Tibial artery (tissue), 4 donors: ENCODE measurements at regions not wholly inside any gene's neighbourhood (a gene's known extent, or its start where the extent isn't known, plus 50 kb on each side); places are given as distances from the start of the nearest gene placed in this dataset.

Experiments
- DNase-seq, 2 donors: peaks; one replicate each; pipeline ENCODE4 v3.0.0-alpha.2; 2019
- H3K27ac ChIP-seq, 2 donors: fragments of 200-600 bp; sonication (generic) in 1 of 2; 1 replicate in 1 of 2; 2 replicates in 1 of 2; pipeline ENCODE4 v1.5.1; 2018 to 2019; ENCODE audit warnings: mild to moderate bottlenecking in 1 of 2
- H3K27me3 ChIP-seq, 2 donors: fragments of 200-600 bp; sonication (generic) in 1 of 2; one replicate each; pipeline versions ENCODE4 v1.5.1 to v1.6.0; 2016 to 2019
- H3K36me3 ChIP-seq, 3 donors: fragments of 200-600 bp; sonication (generic) in 2 of 3; one replicate each; pipeline ENCODE4 v1.5.1; 2016 to 2019; ENCODE audit warnings: mild to moderate bottlenecking in 2 of 3
- H3K4me1 ChIP-seq, 4 donors: fragments of 200-600 bp; sonication (generic) in 2 of 4; 1 replicate in 3 of 4; 2 replicates in 1 of 4; pipeline ENCODE4 v1.5.1; 2016 to 2019
- H3K4me3 ChIP-seq, 2 donors: fragments of 200-600 bp; sonication (generic) in 1 of 2; 1 replicate in 1 of 2; 2 replicates in 1 of 2; pipeline ENCODE4 v1.5.1; 2018 to 2019; ENCODE audit warnings: mild to moderate bottlenecking in 2 of 2
- H3K9me3 ChIP-seq, 3 donors: fragments of 200-600 bp; sonication (generic) in 1 of 3; one replicate each; pipeline ENCODE4 v1.5.1; 2016 to 2019
- intact Hi-C: fragments of 100-400 bp; cut with DNase I; formaldehyde crosslinking; loops from one replicate; pipeline ENCODE4 v1.15.0; 2023; ENCODE audit warnings: low total_unique reads
- TF ChIP-seq, protein P1 (sequence below), 2 experiments: fragments of 200-600 bp in 1 of 2; fragments of 450-650 bp in 1 of 2; IDR thresholded peaks; one replicate each; pipeline ENCODE4 v1.5.1; 2017 to 2019; ENCODE audit warnings: antibody characterized with exemption in 2 of 2, mild to moderate bottlenecking in 1 of 2, moderate library complexity in 1 of 2

DNA sequence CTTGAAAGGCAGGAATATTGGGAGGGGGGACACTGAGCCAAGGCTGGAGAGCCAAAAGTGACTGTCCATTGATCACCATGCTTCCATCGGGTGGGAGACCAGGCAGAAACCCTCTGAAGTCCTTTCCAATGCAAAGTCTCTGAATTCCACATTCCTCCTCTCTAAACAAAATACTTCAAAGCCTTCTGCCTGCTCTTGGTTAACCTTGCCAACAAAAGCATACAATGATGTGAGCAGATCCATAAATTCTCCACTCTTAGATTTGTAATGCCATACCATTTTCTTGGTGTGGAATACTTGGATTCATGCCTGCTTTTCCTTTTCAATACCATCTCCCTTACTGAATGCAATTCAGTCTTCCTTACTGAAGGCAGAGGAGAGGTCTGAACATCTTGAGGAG, 74.1 kb upstream of the FAM9B start:
- no peaks in the 10 kb centered on the region for H3K27me3 ChIP-seq

DNA sequence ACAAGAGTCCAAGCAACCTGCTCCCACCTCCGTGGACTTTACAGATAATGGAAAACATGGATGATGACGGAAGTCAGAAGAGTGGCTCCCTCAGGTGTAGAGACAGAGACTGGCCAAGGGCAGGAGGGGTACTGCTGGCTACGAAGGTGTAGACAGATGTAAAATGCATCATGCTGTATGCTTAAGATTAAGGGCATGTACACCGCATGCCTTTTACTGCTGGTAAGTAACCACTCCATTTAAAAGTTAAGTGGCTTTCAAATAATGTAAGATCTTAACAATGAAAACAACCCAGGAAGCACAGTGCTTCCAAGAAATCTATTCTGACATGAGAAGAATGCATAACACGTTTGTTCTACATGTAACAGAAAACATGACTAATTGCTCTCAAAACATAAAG, 76.9 kb upstream of the FAM9B start:
- no peaks in the 10 kb centered on the region for H3K27me3 ChIP-seq
- intact Hi-C loops = no loop called here
- DNase-seq = no peak
- no peaks in the 10 kb centered on the region for H3K9me3 ChIP-seq
- no peak overlapping the region for H3K4me3 ChIP-seq
- TF ChIP-seq, protein P1, sequence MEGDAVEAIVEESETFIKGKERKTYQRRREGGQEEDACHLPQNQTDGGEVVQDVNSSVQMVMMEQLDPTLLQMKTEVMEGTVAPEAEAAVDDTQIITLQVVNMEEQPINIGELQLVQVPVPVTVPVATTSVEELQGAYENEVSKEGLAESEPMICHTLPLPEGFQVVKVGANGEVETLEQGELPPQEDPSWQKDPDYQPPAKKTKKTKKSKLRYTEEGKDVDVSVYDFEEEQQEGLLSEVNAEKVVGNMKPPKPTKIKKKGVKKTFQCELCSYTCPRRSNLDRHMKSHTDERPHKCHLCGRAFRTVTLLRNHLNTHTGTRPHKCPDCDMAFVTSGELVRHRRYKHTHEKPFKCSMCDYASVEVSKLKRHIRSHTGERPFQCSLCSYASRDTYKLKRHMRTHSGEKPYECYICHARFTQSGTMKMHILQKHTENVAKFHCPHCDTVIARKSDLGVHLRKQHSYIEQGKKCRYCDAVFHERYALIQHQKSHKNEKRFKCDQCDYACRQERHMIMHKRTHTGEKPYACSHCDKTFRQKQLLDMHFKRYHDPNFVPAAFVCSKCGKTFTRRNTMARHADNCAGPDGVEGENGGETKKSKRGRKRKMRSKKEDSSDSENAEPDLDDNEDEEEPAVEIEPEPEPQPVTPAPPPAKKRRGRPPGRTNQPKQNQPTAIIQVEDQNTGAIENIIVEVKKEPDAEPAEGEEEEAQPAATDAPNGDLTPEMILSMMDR (IDR thresholded peaks at IDR 0.05) = no peak
- H3K36me3 ChIP-seq = no peaks in the 10 kb centered on the region
- no peak overlapping the region for H3K27ac ChIP-seq
- peaks cover 0 to 17% (median 2%) of the 10 kb centered on the region in 4 donors for H3K4me1 ChIP-seq

More for the DNA sequence above, 74.1 kb upstream of the FAM9B start:
- Histone ChIP-seq H3K4me3 (no peak overlapping the region), H3K4me1 (peaks cover 0 to 29% (median 3%) of the 10 kb centered on the region in 4 donors), H3K9me3 (no peaks in the 10 kb centered on the region), H3K36me3 (no peaks in the 10 kb centered on the region), H3K27ac (no peak overlapping the region)
- TF ChIP-seq, protein P1 (IDR thresholded peaks at IDR 0.05) = no peak
- intact Hi-C loops = no loop called here
- DNase-seq = no peak

DNA sequence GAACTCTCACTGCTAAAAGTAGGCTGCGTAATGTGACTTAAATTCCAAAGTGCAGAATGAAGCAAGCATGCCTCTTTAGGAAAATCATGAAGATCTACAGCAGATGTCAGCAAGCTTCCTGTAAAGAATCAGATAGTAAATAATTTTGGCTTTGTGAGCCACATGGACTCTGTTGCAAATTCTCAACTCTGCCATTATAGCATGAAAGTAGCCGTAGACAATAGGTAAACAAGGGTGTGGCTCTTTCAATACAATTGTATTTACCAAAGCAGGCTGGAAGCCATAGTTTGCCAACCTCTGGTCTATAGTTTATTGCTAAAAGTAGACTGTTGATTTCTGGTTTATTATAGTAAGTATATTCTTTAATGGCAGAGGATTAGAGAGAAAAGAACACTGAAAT, 80.3 kb upstream of the FAM9B start:
- H3K36me3 ChIP-seq = no peaks in the 10 kb centered on the region
- H3K27me3 ChIP-seq = no peaks in the 10 kb centered on the region
- no peaks in the 10 kb centered on the region for H3K4me1 ChIP-seq
- no peak for DNase-seq
- TF ChIP-seq, protein P1 (IDR thresholded peaks at IDR 0.05) = no peak
- no peak overlapping the region for H3K27ac ChIP-seq
- no peak overlapping the region for H3K4me3 ChIP-seq
- no peaks in the 10 kb centered on the region for H3K9me3 ChIP-seq
- intact Hi-C loops = no loop called here

- Histone ChIP-seq H3K36me3 (no peaks in the 10 kb centered on the region), H3K27ac (no peak overlapping the region), H3K27me3 (no peaks in the 10 kb centered on the region), H3K9me3 (no peaks in the 10 kb centered on the region), H3K4me1 (no peaks in the 10 kb centered on the region), H3K4me3 (no peak overlapping the region)
- intact Hi-C loops = no loop called here
- TF ChIP-seq, protein P1 (IDR thresholded peaks at IDR 0.05) = no peak
- DNase-seq = no peak
Observed at GRCh38 chrX:9117851-9118250, 83.9 kb upstream of the FAM9B start.

GRCh38 chrX:9122519-9123245, 88.8 kb upstream of the FAM9B start:
- no peak overlapping the region for H3K4me3 ChIP-seq
- TF ChIP-seq, protein P1 (IDR thresholded peaks at IDR 0.05) = no peak
- H3K36me3 ChIP-seq = no peaks in the 10 kb centered on the region
- H3K9me3 ChIP-seq = no peaks in the 10 kb centered on the region
- no peak for DNase-seq
- intact Hi-C loops = no loop called here
- H3K27me3 ChIP-seq = no peaks in the 10 kb centered on the region
- H3K4me1 ChIP-seq = no peaks in the 10 kb centered on the region
- no peak overlapping the region for H3K27ac ChIP-seq
